Stomach (tissue), 4 donors: ENCODE measurements at regions not wholly inside any gene's neighbourhood (a gene's known extent, or its start where the extent isn't known, plus 50 kb on each side); places are given as distances from the start of the nearest gene placed in this dataset.
A peak's percentile ranks its signal among the peaks of the same experiment; 100 is the strongest.

Experiments
- CTCF ChIP-seq, 7 experiments: fragments of 450-650 bp in 4 of 7; fragments of 200-600 bp in 3 of 7; sonication (generic) in 3 of 7; IDR thresholded peaks; one replicate each; pipeline ENCODE4 v1.5.1; 2016 to 2019; ENCODE audit warnings: antibody characterized with exemption in 7 of 7, control low read depth in 2 of 7, mild to moderate bottlenecking in 1 of 7
- EP300 ChIP-seq: sonication (generic); formaldehyde crosslinking; IDR thresholded peaks from one replicate; pipeline ENCODE4 v1.6.1; 2017; ENCODE audit warnings: antibody characterized with exemption
- POLR2A ChIP-seq, 4 donors: fragments of 450-650 bp; IDR thresholded peaks; one replicate each; pipeline ENCODE4 v1.6.1; 2016; ENCODE audit warnings: antibody characterized with exemption in 4 of 4, control low read depth in 2 of 4, mild to moderate bottlenecking in 1 of 4, moderate library complexity in 1 of 4
- POLR2AphosphoS5 ChIP-seq, 3 donors: sonication (generic); formaldehyde crosslinking; IDR thresholded peaks; one replicate each; pipeline ENCODE4 v1.6.1; 2016; ENCODE audit warnings: antibody characterized with exemption in 3 of 3

DNA sequence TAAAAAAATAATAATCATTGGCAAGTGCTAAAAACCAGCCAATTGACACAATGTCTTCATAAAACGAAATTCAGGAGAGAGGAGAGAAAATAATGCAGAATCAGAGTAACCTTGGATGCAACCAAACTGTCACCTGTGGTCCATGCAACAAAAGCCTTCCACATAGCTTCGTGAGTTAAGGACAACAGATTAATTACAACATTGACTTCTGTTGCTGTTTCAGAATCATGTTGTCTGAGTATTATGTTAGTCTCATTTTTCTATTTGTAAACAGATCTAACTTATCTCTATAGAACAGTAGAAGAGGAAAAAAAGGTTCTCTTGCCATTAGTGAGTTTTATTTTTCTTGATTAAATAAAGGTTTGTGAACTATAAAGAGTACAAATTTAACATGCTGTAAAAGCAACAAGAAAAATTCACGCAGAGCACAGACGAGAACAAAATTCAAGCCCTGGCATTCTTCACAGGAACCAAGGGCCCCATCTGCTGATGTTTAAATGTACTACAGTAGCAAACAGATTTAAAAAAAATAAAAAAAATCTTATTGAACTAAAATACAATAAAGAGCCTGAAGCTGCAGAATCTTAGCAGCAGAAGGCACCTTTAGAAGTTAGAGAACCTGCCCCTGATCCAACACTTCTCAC is 381.1 kb upstream of the PKN2 start:
- TF ChIP-seq CTCF (IDR thresholded peaks at IDR 0.05) (peak in 5 of 7 experiments; percentile 21 to 35 (median 26)), POLR2AphosphoS5 (IDR thresholded peaks at IDR 0.05) (no peak), POLR2A (IDR thresholded peaks at IDR 0.05) (no peak), EP300 (no peak)
